CD14-positive monocyte (primary cell): ENCODE measurements at regions not wholly inside any gene's neighbourhood (a gene's known extent, or its start where the extent isn't known, plus 50 kb on each side); places are given as distances from the start of the nearest gene placed in this dataset.

ENCODE experiments used
- DNase-seq, 3 donors: peaks; one replicate each; pipeline ENCODE4 v3.0.0-alpha.2; 2011 to 2022
- H2AFZ ChIP-seq: 2 replicates; pipeline ENCODE4 v1.6.0; 2012; ENCODE audit warnings: mild to moderate bottlenecking, low read depth, low read length, inconsistent platforms; ENCODE audit not compliant: insufficient read depth, poor library complexity, severe bottlenecking
- H3K27ac ChIP-seq, 2 donors: 1 replicate in 1 of 2; 2 replicates in 1 of 2; pipeline ENCODE4 v1.5.1; 2012 to 2013; ENCODE audit warnings: low read length in 2 of 2, control low read depth in 1 of 2, inconsistent platforms in 1 of 2, low read depth in 1 of 2, mild to moderate bottlenecking in 1 of 2
- H3K27me3 ChIP-seq, 2 donors: one replicate each; pipeline versions ENCODE4 v1.6.0 to v1.6.1; 2011 to 2013; ENCODE audit warnings: low read length in 2 of 2; ENCODE audit not compliant: control insufficient read depth in 2 of 2, insufficient read depth in 2 of 2
- H3K36me3 ChIP-seq, 2 donors: replicated peaks in 1 of 2; 1 replicate in 1 of 2; 2 replicates in 1 of 2; pipeline versions ENCODE4 v1.5.1 to v1.6.1; 2012 to 2013; ENCODE audit warnings: low read length in 2 of 2, control low read depth in 1 of 2, inconsistent platforms in 1 of 2, mild to moderate bottlenecking in 1 of 2; ENCODE audit not compliant: insufficient read depth in 2 of 2, control insufficient read depth in 1 of 2
- H3K4me1 ChIP-seq, 2 donors: 1 replicate in 1 of 2; 2 replicates in 1 of 2; pipeline versions ENCODE4 v1.5.1 to v1.6.1; 2012 to 2013; ENCODE audit warnings: low read length in 2 of 2, control low read depth in 1 of 2, inconsistent platforms in 1 of 2, mild to moderate bottlenecking in 1 of 2, moderate library complexity in 1 of 2; ENCODE audit not compliant: insufficient read depth in 2 of 2, control insufficient read depth in 1 of 2
- H3K4me2 ChIP-seq: replicated peaks from 2 replicates; pipeline ENCODE3; 2012; ENCODE audit warnings: low read length, moderate library complexity, mild to moderate bottlenecking; ENCODE audit not compliant: poor library complexity, severe bottlenecking; ENCODE audit errors: extremely low read depth
- H3K4me3 ChIP-seq, 3 experiments: fragments of 200-600 bp in 1 of 3; sonication (generic) in 1 of 3; replicated peaks in 1 of 3; 1 replicate in 2 of 3; 2 replicates in 1 of 3; pipeline ENCODE4 v1.5.1; 2011 to 2013; ENCODE audit warnings: low read length in 3 of 3, mild to moderate bottlenecking in 3 of 3, control low read depth in 2 of 3, low read depth in 2 of 3, inconsistent platforms in 1 of 3, moderate library complexity in 1 of 3
- H3K79me2 ChIP-seq: 2 replicates; pipeline ENCODE4 v1.6.0; 2012; ENCODE audit warnings: mild to moderate bottlenecking, control low read depth, inconsistent platforms, low read length, moderate library complexity; ENCODE audit not compliant: insufficient read depth
- H3K9ac ChIP-seq: 2 replicates; pipeline ENCODE4 v1.6.0; 2017; ENCODE audit warnings: low read length, mild to moderate bottlenecking; ENCODE audit not compliant: insufficient read depth, poor library complexity, severe bottlenecking
- H3K9me3 ChIP-seq, 2 donors: replicated peaks in 1 of 2; 1 replicate in 1 of 2; 2 replicates in 1 of 2; pipeline versions ENCODE4 v1.5.1 to v1.6.1; 2012 to 2013; ENCODE audit warnings: low read length in 2 of 2, control low read depth in 1 of 2; ENCODE audit not compliant: control insufficient read depth in 1 of 2, insufficient read depth in 1 of 2
- H4K20me1 ChIP-seq: 2 replicates; pipeline ENCODE4 v1.6.0; 2012; ENCODE audit warnings: mild to moderate bottlenecking, low read length, control low read depth, moderate library complexity; ENCODE audit not compliant: insufficient read depth
- H3K27ac Mint-ChIP-seq, 7 donors: one replicate each; pipeline ENCODE4 v1.8.0; 2020; ENCODE audit warnings: mild to moderate bottlenecking in 7 of 7, mixed read lengths in 7 of 7, moderate library complexity in 6 of 7, inconsistent platforms in 2 of 7
- H3K27me3 Mint-ChIP-seq, 3 donors: one replicate each; pipeline ENCODE4 v1.8.0; 2021 to 2022; ENCODE audit warnings: low read depth in 3 of 3, mild to moderate bottlenecking in 3 of 3, mixed read lengths in 3 of 3, moderate library complexity in 3 of 3, inconsistent platforms in 1 of 3
- H3K36me3 Mint-ChIP-seq, 2 donors: one replicate each; pipeline ENCODE4 v1.8.0; 2020; ENCODE audit warnings: mixed read lengths in 2 of 2, inconsistent platforms in 1 of 2, mild to moderate bottlenecking in 1 of 2
- H3K4me1 Mint-ChIP-seq: one replicate; pipeline ENCODE4 v1.8.0; 2020; ENCODE audit warnings: mild to moderate bottlenecking, mixed read lengths
- H3K4me3 Mint-ChIP-seq, 2 donors: one replicate each; pipeline ENCODE4 v1.8.0; 2020; ENCODE audit warnings: mild to moderate bottlenecking in 2 of 2, mixed read lengths in 2 of 2, moderate library complexity in 1 of 2
- H3K9me3 Mint-ChIP-seq, 7 donors: one replicate each; pipeline ENCODE4 v1.8.0; 2020 to 2022; ENCODE audit warnings: mixed read lengths in 7 of 7, mild to moderate bottlenecking in 6 of 7, moderate library complexity in 6 of 7, inconsistent platforms in 2 of 7
- WGBS: methylation state at CpG from one replicate; pipeline ENCODE4 v1.1.5; 2013; ENCODE audit warnings: missing lambda C conversion rate; ENCODE audit not compliant: insufficient coverage; 5-methylcytosine and 5-hydroxymethylcytosine counted together
- intact Hi-C, 2 donors: fragments of 100-400 bp; cut with micrococcal nuclease; formaldehyde crosslinking; loops; one replicate each; pipeline versions ENCODE4 v1.15.0 to v1.15.1; 2023
- TF ChIP-seq, protein P1 (sequence below): fragments of 200-600 bp; IDR thresholded peaks from one replicate; pipeline ENCODE4 v1.8.0; 2022; ENCODE audit warnings: antibody characterized with exemption, mild to moderate bottlenecking

- Mint-ChIP-seq H3K9me3 (peaks cover 0 to 7% (median 3%) of the 10 kb centered on the region in 7 donors), H3K4me3 (no peak overlapping the region), H3K27me3 (peaks cover 0 to 3% (median 0%) of the 10 kb centered on the region in 3 donors), H3K36me3 (no peaks in the 10 kb centered on the region), H3K4me1 (no peaks in the 10 kb centered on the region), H3K27ac (no peak overlapping the region)
- H3K27me3 ChIP-seq: no peaks in the 10 kb centered on the region
- 91% methylated on average over 3 of the region's 7 CpGs for WGBS
- no peaks in the 10 kb centered on the region for H3K9me3 ChIP-seq
- H3K4me3 ChIP-seq: no peak overlapping the region
- no peaks in the 10 kb centered on the region for H3K79me2 ChIP-seq
- H4K20me1 ChIP-seq: no peaks in the 10 kb centered on the region
- H3K4me2 ChIP-seq: no peak overlapping the region
- DNase-seq: no peak
- no peak overlapping the region for H3K27ac ChIP-seq
- H3K9ac ChIP-seq: no peak overlapping the region
- TF ChIP-seq, protein P1, sequence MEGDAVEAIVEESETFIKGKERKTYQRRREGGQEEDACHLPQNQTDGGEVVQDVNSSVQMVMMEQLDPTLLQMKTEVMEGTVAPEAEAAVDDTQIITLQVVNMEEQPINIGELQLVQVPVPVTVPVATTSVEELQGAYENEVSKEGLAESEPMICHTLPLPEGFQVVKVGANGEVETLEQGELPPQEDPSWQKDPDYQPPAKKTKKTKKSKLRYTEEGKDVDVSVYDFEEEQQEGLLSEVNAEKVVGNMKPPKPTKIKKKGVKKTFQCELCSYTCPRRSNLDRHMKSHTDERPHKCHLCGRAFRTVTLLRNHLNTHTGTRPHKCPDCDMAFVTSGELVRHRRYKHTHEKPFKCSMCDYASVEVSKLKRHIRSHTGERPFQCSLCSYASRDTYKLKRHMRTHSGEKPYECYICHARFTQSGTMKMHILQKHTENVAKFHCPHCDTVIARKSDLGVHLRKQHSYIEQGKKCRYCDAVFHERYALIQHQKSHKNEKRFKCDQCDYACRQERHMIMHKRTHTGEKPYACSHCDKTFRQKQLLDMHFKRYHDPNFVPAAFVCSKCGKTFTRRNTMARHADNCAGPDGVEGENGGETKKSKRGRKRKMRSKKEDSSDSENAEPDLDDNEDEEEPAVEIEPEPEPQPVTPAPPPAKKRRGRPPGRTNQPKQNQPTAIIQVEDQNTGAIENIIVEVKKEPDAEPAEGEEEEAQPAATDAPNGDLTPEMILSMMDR: no peak
- H3K4me1 ChIP-seq: no peaks in the 10 kb centered on the region
- H3K36me3 ChIP-seq: no peaks in the 10 kb centered on the region
- intact Hi-C loops: no loop called here
- no peak overlapping the region for H2AFZ ChIP-seq
Measured at GRCh38 chr2:133633309-133633708, 65.0 kb upstream of the NCKAP5 start.

- TF ChIP-seq, protein P1: no peak
- H3K27me3 Mint-ChIP-seq: peaks cover 0 to 3% (median 0%) of the 10 kb centered on the region in 3 donors
- Histone ChIP-seq H3K4me3 (no peak overlapping the region), H2AFZ (no peak overlapping the region), H3K27me3 (no peaks in the 10 kb centered on the region), H3K4me1 (no peaks in the 10 kb centered on the region), H3K27ac (no peak overlapping the region), H3K4me2 (no peak overlapping the region), H3K9me3 (no peaks in the 10 kb centered on the region), H4K20me1 (no peaks in the 10 kb centered on the region), H3K9ac (no peak overlapping the region), H3K36me3 (no peaks in the 10 kb centered on the region), H3K79me2 (no peaks in the 10 kb centered on the region)
- H3K4me3 Mint-ChIP-seq: no peak overlapping the region
- no peaks in the 10 kb centered on the region for H3K4me1 Mint-ChIP-seq
- no CpG with 5 or more reads among the region's 8 CpGs for WGBS
- H3K9me3 Mint-ChIP-seq: peaks cover 0 to 7% (median 2%) of the 10 kb centered on the region in 7 donors
- intact Hi-C loops: no loop called here
- no peak for DNase-seq
- H3K36me3 Mint-ChIP-seq: no peaks in the 10 kb centered on the region
- no peak overlapping the region for H3K27ac Mint-ChIP-seq
Measured at GRCh38 chr2:133633881-133634409, 65.7 kb upstream of the NCKAP5 start.
